ENCODE measurements at regions not wholly inside any gene's neighbourhood (a gene's known extent, or its start where the extent isn't known, plus 50 kb on each side); places are given as distances from the start of the nearest gene placed in this dataset.
"Not testable (repeated sequence)": the region's sequence is repeated elsewhere in the genome, so short reads cannot be mapped to it uniquely, and the experiment has no call there.

DNA sequence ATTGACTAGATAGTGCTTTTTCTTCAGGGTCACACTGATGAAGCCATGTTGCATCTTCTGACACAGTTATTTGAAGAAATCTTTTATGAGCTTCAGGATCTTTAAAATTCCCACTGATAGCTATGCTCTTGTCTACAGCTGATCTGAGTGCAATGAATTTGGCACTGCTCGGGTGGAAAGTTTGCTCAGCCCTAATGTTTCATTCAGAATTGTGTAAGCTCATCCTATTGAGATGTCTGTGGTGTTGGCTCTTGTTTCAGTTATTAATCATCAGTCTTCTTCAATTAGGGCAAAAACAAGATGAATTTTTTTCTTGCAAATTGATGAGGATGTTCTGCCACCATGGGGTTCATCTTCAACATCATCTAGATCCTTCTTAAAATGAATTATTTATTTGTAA lies 1387.0 kb upstream of the RAG2 start:
- ATAC-seq (no peak), DNase-seq (no peak)
- Mint-ChIP-seq H3K4me1 (no peaks in the 10 kb centered on the region), H3K9me3 (peaks cover 3% of the 10 kb centered on the region), H3K36me3 (ENCODE audit: low read depth) (peaks cover 1% of the 10 kb centered on the region), H3K27ac (no peak overlapping the region), H3K27me3 (no peaks in the 10 kb centered on the region), H3K4me3 (no peak overlapping the region)

DNA sequence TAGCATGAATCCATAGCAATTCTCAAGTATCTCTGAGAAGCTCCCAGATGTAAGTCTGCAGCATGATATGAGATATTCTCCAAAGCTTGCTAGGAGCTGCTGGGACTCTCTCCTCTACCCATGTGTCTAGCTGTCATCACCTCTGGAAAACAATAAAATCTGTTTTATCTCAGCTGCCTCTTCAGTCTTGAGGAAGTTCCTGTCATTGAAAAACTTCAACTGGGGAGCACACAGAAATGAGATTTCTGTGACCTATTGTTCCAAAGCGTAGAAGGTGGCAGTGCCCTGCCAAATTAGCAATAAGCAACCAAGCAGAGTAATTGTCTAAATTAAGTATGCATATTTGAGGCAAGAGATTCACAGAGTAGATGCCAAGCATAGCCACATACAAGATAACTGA lies 1380.6 kb upstream of the RAG2 start:
- no peak for ATAC-seq
- no peaks in the 10 kb centered on the region for H3K36me3 Mint-ChIP-seq (ENCODE audit: low read depth)
- H3K4me3 Mint-ChIP-seq: no peak overlapping the region
- DNase-seq: no peak
- H3K27ac Mint-ChIP-seq: no peak overlapping the region
- H3K9me3 Mint-ChIP-seq: no peaks in the 10 kb centered on the region
- no peaks in the 10 kb centered on the region for H3K27me3 Mint-ChIP-seq
- no peaks in the 10 kb centered on the region for H3K4me1 Mint-ChIP-seq

DNA sequence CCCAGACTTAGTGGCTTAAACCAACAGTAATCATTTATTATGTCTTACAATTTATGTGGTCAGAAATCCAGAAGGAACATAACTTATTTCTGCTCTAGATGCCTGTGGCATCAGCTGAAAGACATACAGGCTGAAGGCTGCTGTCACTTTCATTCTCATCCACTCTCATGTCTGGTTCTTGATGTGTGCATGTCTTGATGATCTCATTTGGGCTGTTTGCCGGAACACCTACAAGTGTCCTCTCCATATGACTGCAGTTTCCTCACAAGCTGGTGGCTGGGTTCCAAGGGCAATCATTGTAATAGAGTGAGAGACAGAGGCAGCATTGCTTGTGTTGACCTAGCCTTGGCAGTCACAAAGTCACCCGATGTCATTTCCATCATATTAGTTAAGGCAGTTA lies 1375.9 kb upstream of the RAG2 start:
- Mint-ChIP-seq H3K4me1 (no peaks in the 10 kb centered on the region), H3K4me3 (no peak overlapping the region), H3K9me3 (peaks cover 18% of the 10 kb centered on the region), H3K27me3 (no peaks in the 10 kb centered on the region), H3K36me3 (ENCODE audit: low read depth) (no peaks in the 10 kb centered on the region), H3K27ac (no peak overlapping the region)
- ATAC-seq: no peak
- no peak for DNase-seq

DNA sequence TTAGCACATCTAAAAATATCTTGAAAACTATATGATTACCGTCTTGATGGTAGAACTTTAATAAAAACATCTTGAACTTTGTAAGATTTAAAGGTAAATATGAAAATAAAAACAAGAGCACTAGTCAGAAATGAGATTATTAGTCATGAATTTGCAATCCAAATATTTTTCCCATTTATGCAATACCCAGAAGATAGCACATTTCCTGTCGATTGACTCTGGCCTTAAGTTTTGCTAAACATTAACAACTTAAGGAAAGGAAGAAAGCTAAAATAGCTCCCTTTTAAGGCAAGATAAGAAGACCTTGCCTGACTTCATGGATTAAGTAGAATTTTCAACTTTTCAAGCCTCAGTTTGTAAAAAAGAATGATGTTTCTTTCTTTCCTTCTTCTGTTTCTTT lies 1374.7 kb upstream of the RAG2 start:
- H3K27me3 Mint-ChIP-seq: no peaks in the 10 kb centered on the region
- H3K4me1 Mint-ChIP-seq: no peaks in the 10 kb centered on the region
- DNase-seq: no peak
- no peak overlapping the region for H3K27ac Mint-ChIP-seq
- no peak for ATAC-seq
- peaks cover 18% of the 10 kb centered on the region for H3K9me3 Mint-ChIP-seq
- no peak overlapping the region for H3K4me3 Mint-ChIP-seq
- H3K36me3 Mint-ChIP-seq (ENCODE audit: low read depth): no peaks in the 10 kb centered on the region

DNA sequence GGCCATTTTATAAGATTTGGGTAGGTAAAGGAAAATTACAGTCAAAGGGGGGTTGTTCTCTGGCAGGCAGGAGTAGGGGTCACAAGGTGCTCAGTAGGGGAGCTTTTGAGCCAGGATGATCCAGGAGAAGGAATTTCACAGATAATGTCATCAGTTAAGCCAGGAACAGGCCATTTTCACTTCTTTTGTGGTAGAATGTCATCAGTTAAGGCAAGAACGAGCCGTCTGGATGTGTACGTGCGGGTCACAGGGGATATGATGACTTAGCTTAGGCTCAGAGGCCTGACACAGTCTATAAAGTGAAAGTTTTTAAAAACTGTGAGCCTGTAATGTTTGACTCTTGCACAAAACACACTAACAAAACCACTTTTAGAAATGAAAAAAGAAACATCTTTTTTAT lies 1371.3 kb upstream of the RAG2 start:
- peaks cover 26% of the 10 kb centered on the region for H3K9me3 Mint-ChIP-seq
- H3K27me3 Mint-ChIP-seq, ATAC-seq: not testable (repeated sequence)

DNA sequence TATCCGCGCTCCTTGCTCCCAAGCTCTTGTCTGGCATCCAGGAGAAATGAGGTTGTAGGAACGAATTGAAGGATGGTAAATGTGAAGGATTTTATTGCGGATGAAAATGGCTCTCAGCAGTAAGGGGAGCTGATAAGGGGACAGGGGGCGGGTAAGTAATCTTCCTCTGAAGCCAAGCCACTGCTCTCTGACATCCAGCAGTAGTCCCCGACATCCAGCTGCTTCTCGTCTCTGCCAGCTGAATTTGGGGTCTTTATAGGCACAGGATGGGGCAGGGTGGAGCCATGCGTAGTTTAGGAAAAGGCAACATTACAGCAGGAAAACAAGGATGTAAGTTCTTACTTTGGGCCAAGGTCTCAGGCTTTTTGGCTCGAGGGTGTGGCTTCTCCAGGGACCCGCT lies 1370.1 kb upstream of the RAG2 start:
- H3K9me3 Mint-ChIP-seq: peaks cover 26% of the 10 kb centered on the region
- no peak overlapping the region for H3K27ac Mint-ChIP-seq
- no peaks in the 10 kb centered on the region for H3K36me3 Mint-ChIP-seq (ENCODE audit: low read depth)
- H3K4me1 Mint-ChIP-seq: no peaks in the 10 kb centered on the region
- DNase-seq (no peak), ATAC-seq (no peak)
- no peaks in the 10 kb centered on the region for H3K27me3 Mint-ChIP-seq
- H3K4me3 Mint-ChIP-seq: no peak overlapping the region

More for the DNA sequence above, 1371.3 kb upstream of the RAG2 start:
- not testable (repeated sequence) for H3K27ac Mint-ChIP-seq; DNase-seq; H3K36me3 Mint-ChIP-seq (ENCODE audit: low read depth); H3K4me1 Mint-ChIP-seq; H3K4me3 Mint-ChIP-seq

DNA sequence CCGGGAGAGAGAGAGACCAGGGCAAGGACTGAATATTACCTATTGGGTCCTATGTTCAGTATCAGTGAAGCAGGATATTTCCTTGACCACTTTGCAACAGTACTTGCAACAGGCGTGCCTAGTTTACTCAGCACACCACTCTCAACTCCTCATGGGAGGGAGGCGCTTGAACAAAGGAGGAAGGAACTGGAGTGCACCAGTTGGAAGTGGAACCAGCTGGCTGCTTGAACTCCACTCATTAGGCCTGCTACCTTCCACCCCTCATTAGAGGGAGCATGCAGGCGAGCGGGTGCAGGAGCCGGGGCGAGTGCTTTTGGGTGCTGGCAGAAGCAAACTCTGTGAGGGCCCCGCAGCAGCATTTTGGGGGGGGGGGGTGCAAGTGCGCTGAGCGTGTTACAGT lies 1369.6 kb upstream of the RAG2 start:
- no peak overlapping the region for H3K27ac Mint-ChIP-seq
- ATAC-seq: no peak
- no peaks in the 10 kb centered on the region for H3K27me3 Mint-ChIP-seq
- H3K9me3 Mint-ChIP-seq: peaks cover 25% of the 10 kb centered on the region
- H3K36me3 Mint-ChIP-seq (ENCODE audit: low read depth): no peaks in the 10 kb centered on the region
- no peak overlapping the region for H3K4me3 Mint-ChIP-seq
- H3K4me1 Mint-ChIP-seq: no peaks in the 10 kb centered on the region
- DNase-seq: no peak

DNA sequence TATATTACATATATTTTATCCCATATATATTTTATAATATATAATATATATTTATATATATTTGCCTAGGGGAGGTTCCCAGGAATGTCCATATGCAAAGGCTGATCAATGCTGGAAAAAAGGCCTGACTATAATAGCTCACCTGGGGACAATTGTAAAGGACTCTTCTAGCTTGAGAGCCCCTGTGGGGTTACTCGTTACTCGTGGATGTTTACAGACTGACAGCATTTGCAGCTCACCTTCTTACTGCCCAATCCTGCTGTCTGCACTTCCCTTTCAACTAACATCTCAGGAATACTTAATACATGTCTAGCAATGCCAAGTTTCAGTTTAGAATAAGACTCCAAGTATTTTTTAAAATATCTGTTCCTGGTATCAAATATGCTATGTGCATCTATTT lies 1365.4 kb upstream of the RAG2 start:
- DNase-seq: no peak
- ATAC-seq: no peak
- Mint-ChIP-seq H3K9me3 (peaks cover 16% of the 10 kb centered on the region), H3K36me3 (ENCODE audit: low read depth) (no peaks in the 10 kb centered on the region), H3K27me3 (no peaks in the 10 kb centered on the region), H3K4me1 (no peaks in the 10 kb centered on the region), H3K27ac (no peak overlapping the region), H3K4me3 (no peak overlapping the region)

DNA sequence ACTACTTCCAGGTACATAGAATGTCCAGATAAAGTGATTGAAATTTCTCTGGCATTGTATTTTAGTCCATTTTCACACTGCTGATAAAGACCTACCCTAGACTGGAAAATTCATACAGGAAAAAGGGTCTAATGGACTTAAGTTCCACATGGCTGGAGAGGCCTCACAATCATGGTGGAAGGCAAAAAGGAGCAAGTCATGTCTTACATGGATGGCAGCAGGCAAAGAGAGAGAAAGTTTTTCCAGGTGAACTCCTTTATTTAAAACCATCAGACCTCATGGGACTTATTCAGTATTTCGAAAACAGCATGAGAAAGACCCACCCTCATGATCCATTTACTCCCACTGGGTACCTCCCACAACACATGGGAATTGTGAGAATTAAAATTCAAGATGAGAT lies 1359.7 kb upstream of the RAG2 start:
- Mint-ChIP-seq H3K9me3 (peaks cover 14% of the 10 kb centered on the region), H3K4me1 (no peaks in the 10 kb centered on the region), H3K36me3 (ENCODE audit: low read depth) (no peaks in the 10 kb centered on the region), H3K27ac (no peak overlapping the region), H3K4me3 (no peak overlapping the region), H3K27me3 (no peaks in the 10 kb centered on the region)
- DNase-seq (no peak), ATAC-seq (no peak)

DNA sequence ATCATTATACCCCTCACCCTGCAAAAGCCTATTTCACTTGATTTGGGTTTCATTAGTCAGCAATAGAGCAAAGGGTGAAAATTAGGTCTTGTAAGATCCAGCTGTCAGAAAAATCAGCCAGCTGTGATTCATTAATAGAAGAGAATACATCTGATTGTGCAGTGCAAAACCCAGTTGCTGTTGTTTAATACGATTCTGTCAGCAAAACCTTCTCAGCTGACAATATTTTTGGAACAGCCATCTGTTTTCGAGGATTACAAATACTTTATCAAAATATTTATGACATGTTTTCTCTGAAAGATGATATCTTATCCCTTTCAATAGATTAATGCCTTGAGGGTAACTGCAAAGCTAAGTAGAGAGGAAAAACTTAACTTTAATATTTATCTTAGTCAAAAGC lies 1354.0 kb upstream of the RAG2 start:
- Mint-ChIP-seq H3K27ac (no peak overlapping the region), H3K36me3 (ENCODE audit: low read depth) (no peaks in the 10 kb centered on the region), H3K4me3 (no peak overlapping the region), H3K4me1 (no peaks in the 10 kb centered on the region), H3K9me3 (peaks cover 11% of the 10 kb centered on the region), H3K27me3 (no peaks in the 10 kb centered on the region)
- DNase-seq: no peak
- ATAC-seq: no peak

DNA sequence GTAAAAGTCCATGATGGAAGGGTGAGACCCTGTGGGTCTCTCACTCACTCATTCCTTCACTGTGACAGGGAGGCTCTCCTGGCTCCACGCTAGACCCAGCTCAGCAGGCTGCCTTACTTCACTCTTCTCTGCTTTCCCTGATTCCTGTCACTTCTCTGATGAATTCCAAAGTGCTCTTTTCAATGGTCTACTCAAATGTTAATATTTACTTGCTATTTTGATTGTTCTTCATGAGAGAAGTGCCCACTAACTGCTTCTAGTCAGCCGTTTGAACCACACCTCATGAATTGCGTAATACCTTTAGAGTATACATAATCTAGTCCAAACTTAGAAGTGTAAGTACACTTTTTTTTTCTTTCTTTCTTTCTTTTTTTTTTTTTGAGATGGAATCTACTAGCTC lies 1350.2 kb upstream of the RAG2 start:
- no peak for DNase-seq
- Mint-ChIP-seq H3K27ac (no peak overlapping the region), H3K27me3 (no peaks in the 10 kb centered on the region), H3K4me3 (no peak overlapping the region), H3K36me3 (ENCODE audit: low read depth) (no peaks in the 10 kb centered on the region), H3K9me3 (peaks cover 27% of the 10 kb centered on the region), H3K4me1 (no peaks in the 10 kb centered on the region)
- ATAC-seq: no peak

DNA sequence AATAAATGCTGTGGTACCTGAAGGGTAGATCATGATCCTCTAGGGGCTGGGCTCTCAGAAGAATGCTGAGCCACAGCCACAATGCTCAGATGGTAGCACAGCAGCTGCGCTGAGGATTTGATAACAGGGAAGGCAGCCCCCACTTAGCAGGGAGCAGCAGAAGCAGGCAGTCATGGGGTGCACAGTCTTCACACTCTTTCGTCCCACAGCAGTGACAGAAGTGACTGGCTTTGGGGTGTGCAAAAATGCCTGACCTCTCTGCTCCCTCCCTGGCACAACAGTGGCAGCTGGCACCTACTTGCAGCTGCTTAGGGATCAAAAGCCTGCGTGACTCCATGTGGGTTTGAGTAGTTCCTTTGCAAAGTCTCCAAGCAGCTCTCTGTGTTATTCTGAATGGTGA lies 1349.8 kb upstream of the RAG2 start:
- no peaks in the 10 kb centered on the region for H3K27me3 Mint-ChIP-seq
- DNase-seq: no peak
- no peaks in the 10 kb centered on the region for H3K36me3 Mint-ChIP-seq (ENCODE audit: low read depth)
- ATAC-seq: no peak
- no peak overlapping the region for H3K4me3 Mint-ChIP-seq
- no peaks in the 10 kb centered on the region for H3K4me1 Mint-ChIP-seq
- peaks cover 30% of the 10 kb centered on the region for H3K9me3 Mint-ChIP-seq
- H3K27ac Mint-ChIP-seq: no peak overlapping the region

DNA sequence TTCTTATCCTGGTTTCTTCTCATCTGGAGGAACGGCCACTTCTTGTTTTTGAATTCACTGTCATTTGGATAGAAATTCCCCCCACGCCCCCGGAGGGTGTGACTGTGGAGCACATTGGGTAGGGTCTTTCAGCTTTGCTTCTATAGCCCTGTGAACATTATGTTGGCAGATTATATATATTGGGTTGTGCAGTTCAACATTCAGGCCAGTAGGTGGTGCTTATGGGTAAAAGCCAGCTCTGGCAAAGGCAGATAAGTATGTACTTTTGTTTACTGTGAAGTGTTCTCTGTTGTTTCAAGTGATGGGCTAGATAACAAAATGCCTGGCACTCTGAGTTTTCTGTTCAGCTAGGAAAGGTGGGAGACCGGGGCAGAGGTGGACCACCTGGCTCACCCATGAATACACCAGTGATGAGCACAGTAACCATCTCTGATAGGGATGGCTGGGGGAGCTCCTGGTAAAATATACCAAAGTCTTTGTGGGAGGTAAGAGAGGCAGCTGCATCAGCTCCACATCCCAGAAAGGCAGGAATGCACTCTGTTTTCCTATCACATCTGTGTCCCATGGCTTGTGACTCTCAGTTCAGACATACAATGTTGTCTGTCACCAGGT lies 1348.2 kb upstream of the RAG2 start:
- Mint-ChIP-seq H3K36me3 (ENCODE audit: low read depth) (no peaks in the 10 kb centered on the region), H3K27ac (no peak overlapping the region), H3K27me3 (no peaks in the 10 kb centered on the region), H3K4me1 (no peaks in the 10 kb centered on the region), H3K9me3 (peaks cover 35% of the 10 kb centered on the region), H3K4me3 (no peak overlapping the region)
- ATAC-seq: no peak
- peak; percentile 8 for DNase-seq

DNA sequence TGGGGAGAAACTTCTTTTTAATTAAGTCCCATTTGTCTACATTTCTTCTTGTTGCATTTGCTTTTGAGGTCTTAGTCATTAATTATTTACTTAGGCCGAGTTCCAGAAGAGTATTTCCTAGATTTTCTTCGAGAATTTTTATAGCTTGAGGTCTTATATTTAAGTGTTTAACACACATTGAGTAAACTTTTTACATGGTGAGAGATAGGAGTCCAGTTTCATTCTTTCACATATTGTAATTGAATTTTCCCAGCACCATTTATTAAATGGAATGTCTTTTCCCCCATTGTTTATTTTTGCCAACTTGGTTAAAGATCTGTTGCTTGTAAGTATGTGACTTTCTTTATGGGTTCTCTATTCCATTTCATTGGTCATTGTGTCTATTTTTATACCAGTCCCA lies 1344.0 kb upstream of the RAG2 start:
- Mint-ChIP-seq H3K36me3 (ENCODE audit: low read depth) (no peaks in the 10 kb centered on the region), H3K27ac (no peak overlapping the region)

DNA sequence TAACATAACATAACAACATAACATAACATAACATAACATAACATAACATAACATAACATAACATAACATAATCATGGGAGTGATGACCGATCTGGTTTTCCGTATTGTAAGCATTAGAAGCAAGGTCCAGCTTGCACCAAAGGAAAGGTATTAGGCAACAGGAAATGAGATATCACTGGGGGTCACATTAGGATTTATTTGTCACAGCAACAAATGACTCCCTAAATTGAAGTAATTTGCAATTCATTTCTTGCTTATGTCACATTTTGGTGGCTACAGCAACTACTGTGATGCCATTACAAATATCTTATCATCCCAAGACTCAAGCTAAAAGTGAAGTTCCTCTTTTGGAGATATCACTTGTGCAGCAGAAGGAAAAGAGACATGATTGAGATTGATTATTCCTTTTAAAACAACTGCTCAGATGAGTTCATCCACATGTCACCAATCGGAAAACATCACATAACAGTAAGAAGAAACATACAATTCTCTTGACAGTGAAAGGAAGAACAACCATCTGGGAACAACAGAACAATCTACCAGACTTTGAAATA lies 1331.1 kb upstream of the RAG2 start:
- DNase-seq: no peak
- H3K9me3 Mint-ChIP-seq: peaks cover 3% of the 10 kb centered on the region
- H3K36me3 Mint-ChIP-seq (ENCODE audit: low read depth): no peaks in the 10 kb centered on the region
- H3K27ac Mint-ChIP-seq: no peak overlapping the region
- no peaks in the 10 kb centered on the region for H3K4me1 Mint-ChIP-seq
- H3K27me3 Mint-ChIP-seq: no peaks in the 10 kb centered on the region
- no peak overlapping the region for H3K4me3 Mint-ChIP-seq
- ATAC-seq: no peak

More for the DNA sequence above, 1344.0 kb upstream of the RAG2 start:
- no peak for DNase-seq
- Mint-ChIP-seq H3K27me3 (no peaks in the 10 kb centered on the region), H3K9me3 (peaks cover 29% of the 10 kb centered on the region), H3K4me1 (no peaks in the 10 kb centered on the region), H3K4me3 (no peak overlapping the region)
- no peak for ATAC-seq

DNA sequence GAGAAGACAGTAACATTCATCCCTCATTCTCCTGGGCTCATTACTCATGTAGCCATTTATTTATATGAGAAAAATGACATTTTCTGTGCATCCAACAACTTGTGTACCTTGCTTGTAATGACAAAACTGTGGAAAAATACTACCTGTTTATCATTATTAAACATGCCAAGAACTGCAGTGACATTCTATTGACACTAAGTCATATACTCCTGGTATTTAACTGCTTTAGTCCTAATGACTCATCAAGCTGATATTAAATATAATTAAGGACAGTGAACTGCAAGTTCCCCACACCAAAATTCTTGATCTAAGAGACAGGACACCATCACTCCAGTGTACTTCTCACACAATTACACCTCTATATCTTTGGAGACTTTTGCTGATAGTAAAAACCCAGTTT lies 1328.7 kb upstream of the RAG2 start:
- ATAC-seq (no peak), DNase-seq (no peak)
- no peaks in the 10 kb centered on the region for H3K27me3 Mint-ChIP-seq
- no peak overlapping the region for H3K27ac Mint-ChIP-seq
- H3K4me3 Mint-ChIP-seq: no peak overlapping the region
- H3K36me3 Mint-ChIP-seq (ENCODE audit: low read depth): no peaks in the 10 kb centered on the region
- H3K4me1 Mint-ChIP-seq: no peaks in the 10 kb centered on the region
- H3K9me3 Mint-ChIP-seq: peaks cover 3% of the 10 kb centered on the region
